GM18511 (cell line): ENCODE measurements at regions not wholly inside any gene's neighbourhood (a gene's known extent, or its start where the extent isn't known, plus 50 kb on each side); places are given as distances from the start of the nearest gene placed in this dataset.

ENCODE experiments used
- ATAC-seq: cut with Tn5 transposase; IDR thresholded peaks from one replicate; pipeline ENCODE4 v1.9.1; 2021; ENCODE audit warnings: mild to moderate bottlenecking, moderate library complexity; ENCODE audit not compliant: unreplicated experiment

- no peak for ATAC-seq
Observed at GRCh38 chr1:239913141-239913585, 178.5 kb upstream of the FMN2 start.

GRCh38 chr1:239914751-239915231, 176.9 kb upstream of the FMN2 start:
- no peak for ATAC-seq

GRCh38 chr1:239918634-239919033, 173.0 kb upstream of the FMN2 start:
- no peak for ATAC-seq

- ATAC-seq = no peak
Observed at GRCh38 chr1:239920214-239920613, 171.5 kb upstream of the FMN2 start.

- no peak for ATAC-seq
Observed at GRCh38 chr1:239922778-239923522, 168.7 kb upstream of the FMN2 start.

- ATAC-seq = no peak
Observed at GRCh38 chr1:239924741-239925350, 166.8 kb upstream of the FMN2 start.

GRCh38 chr1:239926184-239926583, 165.5 kb upstream of the FMN2 start:
- ATAC-seq = no peak

- no peak for ATAC-seq
Observed at GRCh38 chr1:239929317-239929716, 162.4 kb upstream of the FMN2 start.

GRCh38 chr1:239930686-239931262, 160.9 kb upstream of the FMN2 start:
- ATAC-seq = no peak

GRCh38 chr1:239931341-239931740, 160.3 kb upstream of the FMN2 start:
- ATAC-seq = no peak

- ATAC-seq = no peak
Observed at GRCh38 chr1:239939602-239940001, 152.1 kb upstream of the FMN2 start.

GRCh38 chr1:239943761-239944160, 147.9 kb upstream of the FMN2 start:
- ATAC-seq = no peak

- ATAC-seq = no peak
Observed at GRCh38 chr1:239944666-239945065, 147.0 kb upstream of the FMN2 start.

GRCh38 chr1:239947801-239948200, 143.9 kb upstream of the FMN2 start:
- ATAC-seq = no peak

- ATAC-seq = peak; percentile 73
Observed at GRCh38 chr1:239951511-239952140, 140.1 kb upstream of the FMN2 start.

- ATAC-seq = no peak
Observed at GRCh38 chr1:239952348-239953308, 139.1 kb upstream of the FMN2 start.

GRCh38 chr1:239954836-239955235, 136.8 kb upstream of the FMN2 start:
- ATAC-seq = no peak

GRCh38 chr1:239955431-239955830, 136.3 kb upstream of the FMN2 start:
- ATAC-seq = no peak

GRCh38 chr1:239956263-239956662, 135.4 kb upstream of the FMN2 start:
- ATAC-seq = no peak

- ATAC-seq = no peak
Observed at GRCh38 chr1:239958063-239958462, 133.6 kb upstream of the FMN2 start.
